CD4-positive, alpha-beta T cell treated with Interleukin-12 subunit alpha and Interleukin-12 subunit beta, for 1 hour (primary cell): ENCODE measurements at regions not wholly inside any gene's neighbourhood (a gene's known extent, or its start where the extent isn't known, plus 50 kb on each side); places are given as distances from the start of the nearest gene placed in this dataset.
"Not testable (repeated sequence)": the region's sequence is repeated elsewhere in the genome, so short reads cannot be mapped to it uniquely, and the experiment has no call there.

Source experiments
- DNase-seq: peaks from one replicate; pipeline ENCODE4 v3.0.0-alpha.2; 2020

DNA sequence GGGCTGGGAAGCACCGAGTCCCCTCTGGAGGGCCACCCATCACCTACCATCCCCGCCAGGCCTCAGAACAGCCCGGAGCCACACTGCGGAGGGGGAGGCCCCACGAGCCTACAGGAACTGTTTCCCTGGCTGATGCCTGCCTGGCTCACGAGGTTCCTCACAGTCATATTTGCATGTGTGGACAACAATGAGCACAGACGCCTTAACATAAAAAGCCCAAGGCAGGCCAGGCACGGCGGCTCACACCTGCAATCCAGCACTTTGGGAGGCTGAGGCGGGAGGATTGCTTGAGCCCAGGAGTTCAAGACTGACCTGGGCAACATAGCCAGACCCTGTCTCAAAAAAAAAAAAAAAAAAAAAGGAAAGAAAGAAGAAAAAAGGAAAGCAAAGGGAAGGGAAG, 125.9 kb downstream of the FAM53A start:
- no peak for DNase-seq

GRCh38 chr4:1557221-1557597, 126.9 kb downstream of the FAM53A start:
- DNase-seq = no peak

DNA sequence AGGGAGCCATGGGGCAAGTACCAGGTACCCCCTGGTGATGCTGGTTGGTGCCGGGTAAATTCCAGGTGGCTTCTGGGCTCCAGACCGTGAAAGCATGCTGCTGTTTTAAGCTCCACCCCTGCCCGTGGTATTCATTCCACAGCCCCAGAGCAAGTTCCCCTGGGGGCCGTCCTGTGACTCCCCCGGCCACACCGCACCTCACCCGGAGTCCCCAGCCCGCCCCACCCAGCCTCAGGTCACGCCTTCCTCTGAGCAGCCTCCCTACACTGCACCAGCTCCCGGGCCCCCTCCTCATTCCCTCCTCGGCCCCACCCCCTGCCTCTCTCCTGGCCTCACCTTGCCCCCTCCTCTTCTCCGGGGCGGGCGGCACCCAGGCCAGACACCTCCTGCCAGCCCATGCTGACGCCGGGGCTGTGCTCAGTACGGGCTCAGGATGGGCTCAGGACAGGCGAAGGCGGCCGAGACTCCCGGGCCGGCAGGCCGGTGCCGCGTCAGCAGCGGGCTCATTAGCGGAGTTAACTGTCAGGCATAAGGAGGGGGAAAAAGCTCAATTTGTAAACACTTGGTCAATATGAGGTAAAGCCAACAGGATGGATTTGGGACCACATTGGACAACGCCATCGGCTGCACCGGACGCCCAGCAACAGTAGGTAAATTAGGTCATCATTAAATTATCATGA, 127.4 kb downstream of the FAM53A start:
- no peak for DNase-seq

DNA sequence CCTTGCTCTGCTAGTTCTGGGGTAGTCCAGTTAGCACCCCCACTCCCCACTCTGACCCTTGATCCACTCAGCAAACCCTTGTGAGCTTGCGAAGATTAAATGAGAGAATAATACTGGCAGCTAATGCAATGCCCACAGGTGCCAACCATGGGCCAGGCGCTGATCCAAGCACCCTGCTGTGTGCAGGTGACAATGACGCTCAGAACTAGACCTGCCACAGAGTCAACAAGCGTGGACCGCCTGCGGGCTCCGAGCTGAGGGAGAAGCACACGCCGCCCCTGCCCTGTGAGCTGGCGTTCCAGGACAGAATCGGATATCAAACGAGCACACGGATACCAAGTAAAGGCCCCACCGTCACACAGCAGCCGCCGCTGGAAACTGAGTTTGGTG, 129.2 kb downstream of the FAM53A start:
- no peak for DNase-seq

DNA sequence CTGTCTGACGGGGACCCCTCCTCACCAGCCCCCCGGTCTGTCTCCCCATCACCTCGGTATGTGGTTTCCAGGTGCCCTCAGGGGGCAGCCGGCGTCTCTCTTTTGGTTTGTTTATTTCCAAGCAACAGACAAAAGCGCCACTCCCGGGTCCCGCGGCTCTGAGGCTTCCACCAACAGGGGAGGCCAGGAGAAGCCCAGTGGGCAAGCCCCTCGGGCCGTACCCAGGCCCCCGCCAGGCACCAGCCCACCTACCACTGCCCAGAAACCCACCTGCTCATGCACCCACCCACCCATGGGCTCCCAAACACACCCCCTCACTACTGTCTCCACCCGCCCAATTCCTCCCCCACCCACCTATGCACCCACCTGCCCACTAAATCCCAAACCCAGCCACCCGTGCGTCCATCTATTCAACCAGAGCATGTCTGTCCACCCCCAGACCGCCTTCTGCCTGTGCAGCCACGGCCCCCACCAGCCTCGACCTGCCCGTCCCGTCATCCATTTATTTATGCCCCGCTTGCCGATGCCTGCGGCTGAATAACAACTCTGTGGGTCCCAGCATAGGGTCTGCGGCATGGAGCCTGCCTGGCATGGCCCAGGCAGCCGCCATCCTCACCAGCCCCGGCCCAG, 129.8 kb downstream of the FAM53A start:
- DNase-seq = no peak

DNA sequence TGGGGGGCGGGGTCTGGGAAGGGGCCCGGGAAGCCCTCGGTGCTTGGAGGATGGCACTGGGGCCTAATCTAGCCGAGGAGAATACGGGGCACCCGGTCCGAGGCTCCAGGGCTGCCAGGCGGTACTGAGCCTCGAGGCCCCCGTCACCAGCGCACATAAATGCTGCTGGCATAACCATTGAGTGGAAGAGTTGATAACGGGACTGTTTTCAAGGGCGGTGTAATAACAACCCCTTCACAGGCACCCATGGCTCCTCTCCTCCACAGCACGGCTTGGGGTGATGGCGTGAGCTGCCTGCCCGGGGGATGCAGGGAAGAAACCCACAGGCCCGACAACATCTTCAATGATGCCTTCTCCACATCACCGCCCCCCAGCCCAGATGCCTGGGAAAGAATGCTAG, 130.7 kb downstream of the FAM53A start:
- DNase-seq = no peak

DNA sequence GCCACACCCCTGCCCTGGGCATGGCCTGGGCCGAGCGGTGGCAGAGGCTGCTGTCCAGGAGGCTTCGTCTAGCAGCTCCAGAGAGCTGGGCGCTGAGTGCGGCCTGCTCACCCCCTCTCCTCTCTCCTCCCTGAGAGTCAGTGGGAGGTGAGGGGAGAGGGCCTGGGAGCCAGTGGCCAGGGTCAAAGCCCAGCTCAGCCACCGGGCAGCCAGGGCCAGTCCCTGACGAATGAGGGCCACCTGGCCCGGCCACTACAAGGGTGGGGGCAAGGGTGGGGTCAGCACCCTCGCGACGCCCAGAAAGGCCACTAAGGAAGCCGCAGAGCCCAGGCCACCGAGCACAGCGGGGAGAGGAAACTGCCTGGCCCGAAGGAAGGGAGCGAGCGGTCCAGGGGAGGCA, 131.7 kb downstream of the FAM53A start:
- no peak for DNase-seq

- DNase-seq = no peak
Observed at GRCh38 chr4:1551211-1551610, 132.9 kb downstream of the FAM53A start.

GRCh38 chr4:1550122-1551070, 133.7 kb downstream of the FAM53A start:
- no peak for DNase-seq

DNA sequence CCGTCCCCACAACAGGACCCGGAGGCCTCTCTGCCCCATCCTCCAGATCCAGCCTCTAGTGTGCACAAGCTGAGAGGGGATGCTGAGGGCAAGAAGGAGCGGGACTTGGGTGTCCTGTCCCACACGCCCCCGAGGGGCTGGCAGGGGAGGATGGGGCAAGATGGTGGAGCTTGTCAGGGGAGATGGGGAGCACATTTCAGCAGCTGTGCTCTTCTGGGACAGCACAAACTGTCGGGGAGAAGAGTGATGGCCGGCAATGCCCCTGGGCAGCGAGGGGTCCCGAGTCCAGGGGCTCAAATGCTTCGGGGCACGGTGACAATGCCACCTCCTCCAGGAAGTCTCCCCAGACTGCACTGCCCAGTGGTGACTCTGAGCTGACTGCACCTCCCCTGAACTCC, 134.5 kb downstream of the FAM53A start:
- DNase-seq = no peak

DNA sequence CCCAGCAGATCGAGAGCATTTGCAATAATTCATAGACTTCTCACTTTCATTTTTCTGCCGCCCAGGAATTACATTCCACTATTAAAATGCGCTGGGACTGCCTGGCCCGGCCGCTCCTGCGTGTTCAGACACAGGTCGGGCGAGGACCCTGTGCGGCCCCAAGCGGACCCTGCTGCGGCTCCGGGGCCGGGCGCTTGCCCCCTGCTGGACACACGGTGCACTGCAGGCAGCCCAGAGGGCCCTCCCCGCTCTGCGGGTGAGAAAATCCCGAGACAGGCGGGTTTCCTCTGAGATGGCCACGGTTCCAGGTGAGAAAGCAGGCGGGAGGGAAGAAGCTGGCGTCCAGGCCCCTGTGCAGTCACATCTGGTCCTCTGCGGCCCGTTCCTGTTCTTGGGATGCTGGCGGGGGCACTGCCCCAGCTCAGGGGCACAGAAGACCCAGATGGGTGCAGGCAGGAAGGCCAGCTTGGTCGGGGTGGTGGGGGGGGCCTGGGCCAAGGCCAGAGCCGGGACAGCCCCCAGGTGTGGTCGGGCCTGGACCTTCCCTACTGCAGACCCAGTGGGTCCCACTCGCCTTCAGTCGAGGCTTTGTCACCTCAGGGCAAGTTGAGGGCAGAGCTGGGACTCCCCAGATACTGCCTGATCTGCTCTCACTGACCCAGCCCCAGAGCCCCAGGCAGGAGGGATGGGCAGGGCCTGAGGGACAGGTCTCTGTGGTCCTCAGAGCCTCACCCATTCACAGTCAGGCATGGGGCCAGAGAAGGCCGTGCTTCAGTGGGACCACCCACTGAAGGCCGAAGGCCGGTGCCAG, 135.1 kb downstream of the FAM53A start:
- peak; percentile 72 for DNase-seq

DNA sequence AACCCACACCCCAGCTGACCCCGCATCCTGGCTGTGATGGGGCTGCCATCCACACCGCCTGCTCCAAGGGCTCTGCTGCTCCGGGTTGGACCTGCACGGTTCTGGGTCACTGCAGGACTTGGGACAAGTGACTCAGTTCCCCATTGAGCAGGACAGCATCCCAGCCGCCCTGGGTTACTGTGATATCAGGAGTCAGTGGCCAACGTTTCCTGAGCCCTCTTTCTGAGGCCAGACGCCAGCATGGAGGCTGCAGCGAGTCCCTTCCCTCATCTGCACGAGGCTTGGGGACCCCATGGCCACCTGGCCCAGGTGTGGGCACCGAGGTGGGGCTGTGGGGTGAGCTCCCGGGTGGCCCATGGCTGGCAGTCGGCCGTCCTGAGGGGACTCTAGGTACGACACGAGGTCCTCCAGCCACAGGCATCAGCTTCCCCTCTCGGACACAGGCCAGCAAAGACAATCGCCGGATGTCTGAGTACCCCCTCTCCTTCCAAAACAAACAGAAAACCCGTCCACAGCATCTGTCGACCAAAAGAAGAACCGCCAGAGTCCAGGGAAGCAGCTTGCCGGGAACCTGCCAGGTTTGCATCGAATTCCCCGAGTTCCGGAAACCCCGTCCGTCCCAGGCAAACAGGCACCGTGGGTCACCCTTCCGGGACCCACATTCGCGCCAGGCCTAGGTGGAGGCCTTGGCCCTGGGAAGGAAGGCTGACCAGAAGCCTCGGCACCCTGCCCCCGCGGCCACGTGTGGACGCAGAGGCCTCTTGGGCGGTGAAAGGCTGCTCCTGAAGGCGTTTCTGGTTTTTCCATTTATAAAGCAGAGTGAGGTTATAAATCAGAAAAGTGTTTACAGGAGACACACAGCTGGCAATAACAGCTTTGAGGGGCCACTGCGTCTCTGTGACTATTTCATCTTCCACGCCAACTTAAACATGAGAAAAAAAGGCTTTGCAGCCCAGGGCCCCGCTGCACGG, 136.0 kb downstream of the FAM53A start:
- DNase-seq = no peak

DNA sequence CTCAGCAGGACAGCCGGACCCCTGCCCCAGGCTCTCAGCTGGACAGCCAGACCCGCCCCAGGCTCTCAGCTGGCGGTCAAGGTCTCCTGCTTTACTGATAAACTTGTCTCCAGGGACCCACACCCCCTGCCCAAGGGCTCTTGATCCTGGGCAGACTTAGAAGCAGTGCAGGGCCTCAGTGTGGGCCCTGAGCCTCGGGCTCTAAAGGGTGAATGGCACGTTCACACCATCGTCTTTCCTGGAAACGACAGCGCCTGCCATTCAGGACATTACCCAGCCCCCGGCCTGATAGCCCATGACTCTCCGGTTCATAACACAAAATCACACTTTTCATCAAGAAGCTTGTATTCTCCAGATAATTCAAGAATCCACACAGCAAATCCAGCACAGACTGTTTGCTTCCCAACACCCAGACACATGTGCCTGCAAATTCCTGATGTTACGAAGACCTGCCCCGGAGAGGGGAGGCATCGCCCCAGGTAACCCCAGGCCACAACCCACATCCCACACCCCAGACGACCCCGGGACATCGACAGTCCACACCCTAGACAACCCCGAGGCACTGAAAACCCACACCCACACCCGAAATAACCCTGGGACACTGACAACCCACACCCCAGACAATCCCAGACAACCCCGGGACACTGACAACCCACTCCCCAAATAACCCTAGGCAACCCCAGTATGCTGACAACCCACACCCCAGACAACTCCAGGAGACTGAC, 136.8 kb downstream of the FAM53A start:
- DNase-seq = no peak

DNA sequence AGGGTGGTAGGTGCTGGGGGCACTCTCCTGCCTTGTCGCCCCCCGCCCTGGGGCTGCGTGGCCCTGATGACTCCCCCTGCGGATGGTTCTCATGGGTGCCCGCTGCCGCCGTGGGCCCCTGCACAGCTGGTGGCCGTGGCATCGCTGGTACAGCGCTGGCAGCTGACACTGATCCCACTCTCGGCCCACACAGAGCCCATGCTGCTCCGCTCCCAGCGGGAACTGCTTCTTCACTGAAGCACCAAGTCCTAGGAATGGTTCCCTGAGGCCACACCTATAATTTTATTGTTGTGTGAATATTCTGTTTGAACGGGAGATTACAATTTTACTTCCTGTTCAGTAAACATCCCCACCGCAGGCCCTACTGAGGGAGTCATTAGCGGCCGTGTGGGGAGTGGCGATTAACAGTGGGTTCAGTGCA, 138.6 kb upstream of the NKX1-1 start:
- DNase-seq = peak; percentile 33

DNA sequence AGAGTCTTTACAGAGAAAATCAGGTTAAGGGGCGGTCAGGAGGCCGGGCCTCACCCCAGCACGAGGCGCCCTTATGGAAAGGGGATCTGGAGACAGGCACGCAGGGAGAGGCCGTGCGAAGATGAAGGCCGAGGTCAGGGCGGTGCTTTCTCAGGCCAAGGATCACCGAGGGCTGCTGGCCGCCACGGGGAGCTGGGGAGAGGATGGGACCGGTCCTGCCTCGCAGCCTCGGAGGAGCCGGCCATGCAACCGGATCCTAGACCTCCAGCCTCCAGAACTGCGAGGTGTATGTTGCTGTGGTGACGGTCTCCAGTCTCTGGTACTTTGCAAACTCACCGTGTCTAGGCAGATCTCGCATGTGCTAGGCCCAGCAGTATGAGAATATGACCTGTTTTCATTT, 138.2 kb upstream of the NKX1-1 start:
- not testable (repeated sequence) for DNase-seq

DNA sequence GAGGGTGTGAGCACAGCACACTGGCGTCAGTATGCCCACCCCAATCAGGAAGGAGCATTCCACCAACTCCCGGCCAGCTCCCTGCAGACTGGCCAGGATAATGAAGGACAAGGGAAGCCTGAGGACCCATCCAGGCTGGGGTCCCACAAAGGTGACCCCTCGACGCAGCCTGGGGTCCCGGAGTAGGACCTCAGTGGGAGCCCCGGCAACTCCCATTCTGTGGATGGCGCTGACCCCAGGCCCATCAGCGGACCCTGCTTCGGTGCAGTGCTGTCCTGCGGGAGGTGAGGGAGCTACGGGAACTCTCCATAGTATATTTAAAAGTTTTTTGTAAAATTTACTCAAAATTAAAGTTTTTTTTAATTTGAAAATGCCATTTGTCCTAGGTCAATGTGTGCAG, 137.7 kb upstream of the NKX1-1 start:
- no peak for DNase-seq

DNA sequence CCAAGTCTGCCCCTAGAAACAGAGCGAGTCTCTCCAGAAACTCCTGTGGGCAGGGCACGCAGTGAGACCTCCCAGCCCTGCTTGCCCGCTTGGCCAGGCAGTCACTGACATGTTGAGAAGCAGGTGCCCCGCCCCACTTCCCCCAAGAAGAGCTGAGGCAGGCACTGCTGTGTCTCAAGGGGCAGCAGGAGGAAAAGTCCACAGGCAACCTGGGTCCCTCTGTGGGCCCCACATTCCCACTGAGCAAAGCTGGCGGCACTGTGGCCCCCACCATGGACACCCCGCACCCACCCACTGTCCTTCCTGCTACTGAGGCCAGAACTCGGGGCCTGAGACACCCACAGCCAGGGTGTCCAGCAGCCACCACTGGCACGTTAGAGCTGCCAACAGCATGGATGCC, 137.3 kb upstream of the NKX1-1 start:
- DNase-seq = no peak

DNA sequence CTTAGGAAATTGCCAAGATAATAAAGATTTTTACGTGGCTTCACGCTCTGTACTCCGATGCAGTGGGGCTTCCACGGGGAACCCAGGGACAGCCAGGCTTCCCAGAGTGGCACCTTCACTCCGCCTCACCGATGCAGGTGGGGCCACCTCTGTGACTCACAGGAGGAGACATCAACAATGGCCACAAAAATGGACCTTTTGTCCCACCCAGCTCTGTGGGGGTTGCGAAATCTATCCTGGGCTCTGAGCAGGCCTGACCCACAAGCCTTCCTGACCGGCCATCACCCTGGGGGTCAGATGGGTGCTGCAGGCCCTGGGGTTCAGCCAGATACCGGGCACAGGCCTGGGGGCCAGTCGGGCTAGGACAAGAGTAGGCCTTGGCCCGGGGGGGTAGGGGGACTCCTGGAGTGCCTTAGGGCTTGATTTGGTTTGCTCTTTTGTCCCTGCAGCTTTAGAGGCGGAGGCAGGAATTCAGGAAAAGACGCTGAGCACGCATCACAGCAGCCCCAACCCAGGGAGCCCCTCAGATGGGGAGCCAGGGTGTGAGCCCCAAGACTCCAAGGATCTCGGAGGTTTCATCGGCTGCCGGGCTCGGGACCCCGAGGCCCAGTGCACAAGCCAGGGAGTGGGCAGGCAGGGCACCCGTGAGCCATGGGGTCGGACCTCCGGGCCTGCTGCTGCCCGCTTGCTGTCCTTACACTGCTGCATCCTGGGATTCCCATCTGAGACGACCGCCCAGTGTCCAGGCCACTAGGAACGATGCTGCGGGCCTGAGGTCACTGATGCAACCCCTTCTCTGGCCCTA, 136.5 kb upstream of the NKX1-1 start:
- DNase-seq = no peak

DNA sequence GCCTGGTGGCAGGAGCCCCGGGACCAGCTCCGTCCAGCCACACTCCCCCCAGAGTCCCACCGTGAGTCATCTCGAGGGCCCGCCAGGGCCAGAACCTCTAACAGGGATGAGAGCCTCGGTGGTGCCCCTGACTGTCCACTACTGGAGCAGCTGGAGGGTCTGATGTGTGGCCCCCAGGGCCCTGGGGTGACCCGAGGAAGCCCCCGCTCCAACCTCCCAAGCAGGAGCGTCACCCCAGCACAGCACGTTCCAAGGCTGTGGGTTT, 135.9 kb upstream of the NKX1-1 start:
- DNase-seq = no peak

DNA sequence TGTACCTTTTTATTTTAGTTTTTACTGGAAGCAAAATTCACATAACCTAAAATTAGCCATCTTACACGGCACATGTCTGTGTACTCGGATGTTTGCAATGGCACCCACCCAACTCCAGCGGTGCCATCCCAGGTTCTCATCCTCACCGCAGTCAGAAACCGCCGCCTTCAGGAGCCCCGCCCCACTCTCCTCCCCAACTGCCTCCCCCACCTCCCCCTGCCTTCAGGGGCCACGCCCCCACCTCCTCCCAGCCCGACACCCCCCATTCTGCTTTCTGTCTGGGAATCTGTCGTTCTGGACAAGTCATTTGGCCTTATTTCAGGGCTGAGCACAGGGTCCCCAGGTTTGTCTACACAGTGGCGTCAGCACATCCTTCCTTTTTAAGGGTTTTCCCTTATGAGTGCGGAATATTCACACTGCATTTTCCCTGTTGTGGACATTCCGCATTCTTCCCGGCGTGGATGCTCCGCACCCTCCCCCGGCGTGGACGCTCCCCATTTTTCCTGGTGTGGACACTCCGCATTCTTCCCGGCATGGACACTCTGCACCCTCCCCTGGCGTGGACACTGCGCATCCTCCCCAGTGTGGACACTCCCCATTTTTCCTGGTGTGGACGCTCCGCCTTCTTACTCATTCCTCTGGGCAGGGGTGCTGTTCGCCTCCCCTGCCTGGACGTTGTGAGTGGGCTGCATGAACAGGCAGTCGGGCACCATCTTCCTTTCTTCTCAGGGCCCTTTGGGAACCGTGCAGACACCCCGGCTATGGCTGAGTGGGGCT, 135.4 kb upstream of the NKX1-1 start:
- no peak for DNase-seq
